ENCODE measurements at regions not wholly inside any gene's neighbourhood (a gene's known extent, or its start where the extent isn't known, plus 50 kb on each side); places are given as distances from the start of the nearest gene placed in this dataset.
A peak's percentile ranks its signal among the peaks of the same experiment; 100 is the strongest.
"Not testable (repeated sequence)": the region's sequence is repeated elsewhere in the genome, so short reads cannot be mapped to it uniquely, and the experiment has no call there.

- TF ChIP-seq, protein P1, sequence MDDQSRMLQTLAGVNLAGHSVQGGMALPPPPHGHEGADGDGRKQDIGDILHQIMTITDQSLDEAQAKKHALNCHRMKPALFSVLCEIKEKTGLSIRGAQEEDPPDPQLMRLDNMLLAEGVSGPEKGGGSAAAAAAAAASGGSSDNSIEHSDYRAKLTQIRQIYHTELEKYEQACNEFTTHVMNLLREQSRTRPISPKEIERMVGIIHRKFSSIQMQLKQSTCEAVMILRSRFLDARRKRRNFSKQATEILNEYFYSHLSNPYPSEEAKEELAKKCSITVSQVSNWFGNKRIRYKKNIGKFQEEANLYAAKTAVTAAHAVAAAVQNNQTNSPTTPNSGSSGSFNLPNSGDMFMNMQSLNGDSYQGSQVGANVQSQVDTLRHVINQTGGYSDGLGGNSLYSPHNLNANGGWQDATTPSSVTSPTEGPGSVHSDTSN (CRISPR knock-in tag; IDR thresholded peaks at IDR 0.05) = no peak
- TF ChIP-seq, protein P2, sequence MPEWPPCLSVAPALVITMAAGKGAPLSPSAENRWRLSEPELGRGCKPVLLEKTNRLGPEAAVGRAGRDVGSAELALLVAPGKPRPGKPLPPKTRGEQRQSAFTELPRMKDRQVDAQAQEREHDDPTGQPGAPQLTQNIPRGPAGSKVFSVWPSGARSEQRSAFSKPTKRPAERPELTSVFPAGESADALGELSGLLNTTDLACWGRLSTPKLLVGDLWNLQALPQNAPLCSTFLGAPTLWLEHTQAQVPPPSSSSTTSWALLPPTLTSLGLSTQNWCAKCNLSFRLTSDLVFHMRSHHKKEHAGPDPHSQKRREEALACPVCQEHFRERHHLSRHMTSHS (tag by site-specific recombination; IDR thresholded peaks at IDR 0.05) = no peak
- no peak for TF ChIP-seq ZNF561 (tag by site-specific recombination; IDR thresholded peaks at IDR 0.05; ENCODE audit: borderline replicate concordance)
Observed at GRCh38 chr13:90592943-90593342, 754.5 kb upstream of the MIR17HG start (continued).

- Histone ChIP-seq H3K36me3 (ENCODE audit: control insufficient read depth in 2 of 2, insufficient read depth in 1 of 2, low read length in 2 of 2) (no peaks in the 10 kb centered on the region), H3K4me1 (ENCODE audit: control insufficient read depth, insufficient read depth, low read length) (no peaks in the 10 kb centered on the region), H3K9me3 (ENCODE audit: control insufficient read depth, insufficient read depth, low read depth, low read length) (no peaks in the 10 kb centered on the region), H3K27ac (ENCODE audit: extremely low read depth, low read depth, low read length) (no peak overlapping the region), H3K4me3 (ENCODE audit: low read depth, low read length) (no peak overlapping the region)
- ChIA-PET POLR2A (no interaction called here), CTCF (no interaction called here)
- TF ChIP-seq ZNF777 (tag by site-specific recombination; IDR thresholded peaks at IDR 0.05; ENCODE audit: borderline replicate concordance) = no peak
- no peak for TF ChIP-seq ZNF175 (tag by site-specific recombination; IDR thresholded peaks at IDR 0.05)
- TF ChIP-seq ZBTB17 (tag by site-specific recombination; IDR thresholded peaks at IDR 0.05) = no peak
- TF ChIP-seq TRIM28 (IDR thresholded peaks at IDR 0.05; ENCODE audit: borderline replicate concordance, low read length) = 0 out of 2 replicates have a peak, but pooled peaks have one; percentile 28
- TF ChIP-seq ZXDB (tag by site-specific recombination; IDR thresholded peaks at IDR 0.05) = no peak
Observed at GRCh38 chr13:90594681-90595080, 752.8 kb upstream of the MIR17HG start.

GRCh38 chr13:90605664-90606063 is 741.8 kb upstream of the MIR17HG start:
- ChIA-PET POLR2A (no interaction called here), CTCF (no interaction called here)

DNA sequence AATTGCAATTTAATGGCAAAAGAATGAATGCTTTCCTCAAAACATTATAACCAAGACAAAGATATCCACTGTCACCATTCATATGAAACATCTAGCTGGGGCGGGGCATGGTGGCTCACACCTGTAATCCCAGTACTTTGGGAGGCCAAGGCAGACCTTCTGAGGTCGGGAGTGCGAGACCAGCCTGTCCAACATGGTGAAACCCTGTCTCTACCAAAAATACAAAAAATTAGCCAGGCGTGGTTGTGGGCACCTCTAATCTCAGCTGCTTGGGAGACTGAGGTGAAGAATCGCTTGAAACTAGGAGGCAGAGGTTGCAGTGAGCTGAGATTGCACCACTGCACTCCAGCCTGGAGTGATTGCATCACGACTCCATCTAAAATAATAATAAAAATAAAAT is 740.6 kb upstream of the MIR17HG start:
- H3K9me3 ChIP-seq (ENCODE audit: control insufficient read depth, insufficient read depth, low read depth, low read length); H3K36me3 ChIP-seq (ENCODE audit: control insufficient read depth in 2 of 2, insufficient read depth in 1 of 2, low read length in 2 of 2); H3K4me3 ChIP-seq (ENCODE audit: low read depth, low read length); H3K27ac ChIP-seq (ENCODE audit: extremely low read depth, low read depth, low read length); H3K4me1 ChIP-seq (ENCODE audit: control insufficient read depth, insufficient read depth, low read length); CTCF ChIA-PET; POLR2A ChIA-PET: not testable (repeated sequence)

More at GRCh38 chr13:90605664-90606063, 741.8 kb upstream of the MIR17HG start:
- Histone ChIP-seq H3K27ac (ENCODE audit: extremely low read depth, low read depth, low read length) (no peak overlapping the region), H3K9me3 (ENCODE audit: control insufficient read depth, insufficient read depth, low read depth, low read length) (no peaks in the 10 kb centered on the region), H3K36me3 (ENCODE audit: control insufficient read depth in 2 of 2, insufficient read depth in 1 of 2, low read length in 2 of 2) (no peaks in the 10 kb centered on the region), H3K4me1 (ENCODE audit: control insufficient read depth, insufficient read depth, low read length) (no peaks in the 10 kb centered on the region), H3K4me3 (ENCODE audit: low read depth, low read length) (no peak overlapping the region)
- TF ChIP-seq ZNF529 (tag by site-specific recombination; IDR thresholded peaks at IDR 0.05; ENCODE audit: insufficient replicate concordance) = no peak
- TF ChIP-seq BCL11A (tag by site-specific recombination; IDR thresholded peaks at IDR 0.05; ENCODE audit: low read depth) = no peak
- TF ChIP-seq, protein P3, sequence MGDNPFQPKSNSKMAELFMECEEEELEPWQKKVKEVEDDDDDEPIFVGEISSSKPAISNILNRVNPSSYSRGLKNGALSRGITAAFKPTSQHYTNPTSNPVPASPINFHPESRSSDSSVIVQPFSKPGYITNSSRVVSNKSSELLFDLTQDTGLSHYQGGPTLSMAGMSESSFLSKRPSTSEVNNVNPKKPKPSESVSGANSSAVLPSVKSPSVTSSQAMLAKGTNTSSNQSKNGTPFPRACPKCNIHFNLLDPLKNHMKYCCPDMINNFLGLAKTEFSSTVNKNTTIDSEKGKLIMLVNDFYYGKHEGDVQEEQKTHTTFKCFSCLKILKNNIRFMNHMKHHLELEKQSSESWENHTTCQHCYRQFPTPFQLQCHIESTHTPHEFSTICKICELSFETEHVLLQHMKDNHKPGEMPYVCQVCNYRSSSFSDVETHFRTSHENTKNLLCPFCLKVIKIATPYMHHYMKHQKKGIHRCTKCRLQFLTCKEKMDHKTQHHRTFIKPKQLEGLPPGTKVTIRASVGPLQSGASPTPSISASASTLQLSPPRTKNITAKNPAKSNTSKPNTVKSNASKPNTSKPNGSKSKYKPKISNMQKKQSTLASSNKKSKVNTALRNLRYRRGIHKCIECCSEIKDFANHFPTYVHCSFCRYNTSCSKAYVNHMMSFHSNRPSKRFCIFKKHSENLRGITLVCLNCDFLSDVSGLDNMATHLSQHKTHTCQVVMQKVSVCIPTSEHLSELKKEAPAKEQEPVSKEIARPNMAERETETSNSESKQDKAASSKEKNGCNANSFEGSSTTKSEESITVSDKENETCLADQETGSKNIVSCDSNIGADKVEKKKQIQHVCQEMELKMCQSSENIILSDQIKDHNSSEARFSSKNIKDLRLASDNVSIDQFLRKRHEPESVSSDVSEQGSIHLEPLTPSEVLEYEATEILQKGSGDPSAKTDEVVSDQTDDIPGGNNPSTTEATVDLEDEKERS (tag by site-specific recombination; IDR thresholded peaks at IDR 0.05) = no peak
- TF ChIP-seq PRDM6 (tag by site-specific recombination; IDR thresholded peaks at IDR 0.05) = no peak
- TF ChIP-seq RBAK (tag by site-specific recombination; IDR thresholded peaks at IDR 0.05) = no peak
- TF ChIP-seq, protein P4, sequence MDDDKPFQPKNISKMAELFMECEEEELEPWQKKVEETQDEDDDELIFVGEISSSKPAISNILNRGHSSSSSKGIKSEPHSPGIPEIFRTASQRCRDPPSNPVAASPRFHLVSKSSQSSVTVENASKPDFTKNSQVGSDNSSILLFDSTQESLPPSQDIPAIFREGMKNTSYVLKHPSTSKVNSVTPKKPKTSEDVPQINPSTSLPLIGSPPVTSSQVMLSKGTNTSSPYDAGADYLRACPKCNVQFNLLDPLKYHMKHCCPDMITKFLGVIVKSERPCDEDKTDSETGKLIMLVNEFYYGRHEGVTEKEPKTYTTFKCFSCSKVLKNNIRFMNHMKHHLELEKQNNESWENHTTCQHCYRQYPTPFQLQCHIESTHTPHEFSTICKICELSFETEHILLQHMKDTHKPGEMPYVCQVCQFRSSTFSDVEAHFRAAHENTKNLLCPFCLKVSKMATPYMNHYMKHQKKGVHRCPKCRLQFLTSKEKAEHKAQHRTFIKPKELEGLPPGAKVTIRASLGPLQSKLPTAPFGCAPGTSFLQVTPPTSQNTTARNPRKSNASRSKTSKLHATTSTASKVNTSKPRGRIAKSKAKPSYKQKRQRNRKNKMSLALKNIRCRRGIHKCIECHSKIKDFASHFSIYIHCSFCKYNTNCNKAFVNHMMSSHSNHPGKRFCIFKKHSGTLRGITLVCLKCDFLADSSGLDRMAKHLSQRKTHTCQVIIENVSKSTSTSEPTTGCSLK (tag by site-specific recombination; IDR thresholded peaks at IDR 0.05) = no peak
- TF ChIP-seq ZNF555 (tag by site-specific recombination; conservative IDR thresholded peaks at IDR 0.05) = no peak
- no peak for TF ChIP-seq GLIS1 (tag by site-specific recombination; IDR thresholded peaks at IDR 0.05)
- no peak for TF ChIP-seq ZBTB7A (tag by site-specific recombination; IDR thresholded peaks at IDR 0.05; ENCODE audit: low read depth)
- TF ChIP-seq ZNF585B (tag by site-specific recombination; IDR thresholded peaks at IDR 0.05) = no peak
- TF ChIP-seq SETDB1 (IDR thresholded peaks at IDR 0.05; ENCODE audit: insufficient read length, low read length) = no peak
- TF ChIP-seq ZNF274 (IDR thresholded peaks at IDR 0.05; ENCODE audit: low read length) = no peak
- TF ChIP-seq ZNF274 (tag by site-specific recombination; IDR thresholded peaks at IDR 0.05; ENCODE audit: borderline replicate concordance) = no peak
- no peak for TF ChIP-seq GFI1B (tag by site-specific recombination; IDR thresholded peaks at IDR 0.05)

All from HEK293 (cell line).